Thyroid gland (tissue), 4 donors: ENCODE measurements at regions not wholly inside any gene's neighbourhood (a gene's known extent, or its start where the extent isn't known, plus 50 kb on each side); places are given as distances from the start of the nearest gene placed in this dataset.

ENCODE experiments used
- POLR2A ChIP-seq, 2 donors: fragments of 450-650 bp; IDR thresholded peaks; one replicate each; pipeline ENCODE4 v1.6.1; 2017; ENCODE audit warnings: antibody characterized with exemption in 2 of 2, mild to moderate bottlenecking in 2 of 2, moderate library complexity in 1 of 2
- TF ChIP-seq, protein P1 (sequence below), 6 experiments: fragments of 200-600 bp in 3 of 6; fragments of 450-650 bp in 3 of 6; sonication (generic) in 3 of 6; IDR thresholded peaks; one replicate each; pipeline ENCODE4 v1.5.1; 2016 to 2019; ENCODE audit warnings: antibody characterized with exemption in 6 of 6, mild to moderate bottlenecking in 2 of 6, inconsistent platforms in 1 of 6, moderate library complexity in 1 of 6

DNA sequence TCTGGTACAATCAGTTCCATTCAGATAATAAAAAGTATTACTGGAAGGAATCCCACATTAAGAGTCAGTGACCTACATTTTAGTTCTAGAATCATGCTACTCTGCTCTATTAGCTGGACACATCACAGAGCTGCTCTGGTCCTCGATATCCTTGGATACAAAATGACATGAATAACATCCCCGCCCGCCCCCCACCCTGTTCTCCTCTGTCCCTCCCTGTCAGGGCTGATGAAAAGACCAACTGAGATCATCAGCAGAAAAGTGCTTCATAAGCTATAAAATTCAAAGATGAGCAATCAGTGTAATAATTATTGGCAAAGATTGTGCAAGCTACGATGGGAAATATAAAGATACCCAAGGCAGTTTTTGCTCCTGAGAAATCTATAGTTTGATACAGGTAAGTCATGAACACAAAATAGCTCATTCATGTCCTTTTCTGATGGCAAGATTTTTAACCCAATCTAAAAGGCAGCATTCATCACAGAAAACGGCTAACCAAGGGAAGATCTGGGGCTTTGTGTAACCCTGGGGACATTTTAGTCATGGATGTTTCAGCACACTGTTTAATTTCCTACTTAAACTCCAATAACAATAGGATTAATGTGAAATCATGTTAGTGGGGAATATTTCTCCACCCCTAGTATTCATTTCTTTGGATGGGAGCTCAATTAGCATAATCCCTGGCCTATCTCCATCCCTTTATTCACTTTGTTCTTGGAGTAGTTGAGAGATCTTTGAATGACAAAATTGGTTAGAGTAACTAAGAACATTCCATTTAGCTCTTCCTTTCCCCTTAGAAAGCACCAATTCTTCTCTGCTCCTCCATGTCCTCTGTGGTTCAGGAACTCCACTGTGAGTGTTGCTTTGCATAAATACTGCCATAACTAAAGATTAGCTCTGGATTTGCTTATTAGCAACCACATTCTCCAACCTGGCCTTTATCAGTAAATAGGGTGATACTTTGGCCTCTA is 459.4 kb upstream of the GRIA1 start:
- no peak for TF ChIP-seq POLR2A (IDR thresholded peaks at IDR 0.05)
- TF ChIP-seq, protein P1, sequence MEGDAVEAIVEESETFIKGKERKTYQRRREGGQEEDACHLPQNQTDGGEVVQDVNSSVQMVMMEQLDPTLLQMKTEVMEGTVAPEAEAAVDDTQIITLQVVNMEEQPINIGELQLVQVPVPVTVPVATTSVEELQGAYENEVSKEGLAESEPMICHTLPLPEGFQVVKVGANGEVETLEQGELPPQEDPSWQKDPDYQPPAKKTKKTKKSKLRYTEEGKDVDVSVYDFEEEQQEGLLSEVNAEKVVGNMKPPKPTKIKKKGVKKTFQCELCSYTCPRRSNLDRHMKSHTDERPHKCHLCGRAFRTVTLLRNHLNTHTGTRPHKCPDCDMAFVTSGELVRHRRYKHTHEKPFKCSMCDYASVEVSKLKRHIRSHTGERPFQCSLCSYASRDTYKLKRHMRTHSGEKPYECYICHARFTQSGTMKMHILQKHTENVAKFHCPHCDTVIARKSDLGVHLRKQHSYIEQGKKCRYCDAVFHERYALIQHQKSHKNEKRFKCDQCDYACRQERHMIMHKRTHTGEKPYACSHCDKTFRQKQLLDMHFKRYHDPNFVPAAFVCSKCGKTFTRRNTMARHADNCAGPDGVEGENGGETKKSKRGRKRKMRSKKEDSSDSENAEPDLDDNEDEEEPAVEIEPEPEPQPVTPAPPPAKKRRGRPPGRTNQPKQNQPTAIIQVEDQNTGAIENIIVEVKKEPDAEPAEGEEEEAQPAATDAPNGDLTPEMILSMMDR (IDR thresholded peaks at IDR 0.05): no peak
